ENCODE measurements at regions not wholly inside any gene's neighbourhood (a gene's known extent, or its start where the extent isn't known, plus 50 kb on each side); places are given as distances from the start of the nearest gene placed in this dataset.
"Not testable (repeated sequence)": the region's sequence is repeated elsewhere in the genome, so short reads cannot be mapped to it uniquely, and the experiment has no call there.

DNA sequence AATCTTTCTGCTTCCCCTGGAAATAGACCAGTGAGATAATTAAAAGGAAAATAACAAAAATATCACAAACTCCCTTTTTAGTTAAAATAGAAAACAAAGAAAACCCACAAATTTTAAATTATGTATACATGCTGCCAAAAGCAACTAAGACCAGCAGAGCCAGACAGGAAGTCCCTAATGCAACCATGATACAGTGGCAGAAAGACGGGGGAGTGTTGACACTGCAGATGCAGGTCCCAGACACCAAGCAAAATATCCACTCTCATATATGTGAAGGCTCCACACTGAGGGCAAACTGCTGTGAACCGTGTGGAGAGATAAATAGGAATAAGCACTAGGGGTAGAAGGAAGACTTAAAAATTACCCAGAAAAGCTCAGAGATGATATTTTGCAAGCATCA lies 401.0 kb downstream of the BTG1 start:
- H3K9ac ChIP-seq (ENCODE audit: low read length), result no peak overlapping the region
- no peaks in the 10 kb centered on the region for H3K36me3 ChIP-seq (ENCODE audit: control insufficient read depth, insufficient read depth, low read length, severe bottlenecking)
- H3K4me1 ChIP-seq (ENCODE audit: control insufficient read depth, insufficient read depth, low read length), result no peaks in the 10 kb centered on the region
- no peaks in the 10 kb centered on the region for H3K27me3 ChIP-seq (replicated peaks; ENCODE audit: control insufficient read depth, insufficient read depth, low read length)
- H3K4me3 ChIP-seq (ENCODE audit: low read length), result no peak overlapping the region
- H3K9me3 ChIP-seq (ENCODE audit: control insufficient read depth, low read length), result no peaks in the 10 kb centered on the region
- DNase-seq (ENCODE audit: low read depth), result no peak

DNA sequence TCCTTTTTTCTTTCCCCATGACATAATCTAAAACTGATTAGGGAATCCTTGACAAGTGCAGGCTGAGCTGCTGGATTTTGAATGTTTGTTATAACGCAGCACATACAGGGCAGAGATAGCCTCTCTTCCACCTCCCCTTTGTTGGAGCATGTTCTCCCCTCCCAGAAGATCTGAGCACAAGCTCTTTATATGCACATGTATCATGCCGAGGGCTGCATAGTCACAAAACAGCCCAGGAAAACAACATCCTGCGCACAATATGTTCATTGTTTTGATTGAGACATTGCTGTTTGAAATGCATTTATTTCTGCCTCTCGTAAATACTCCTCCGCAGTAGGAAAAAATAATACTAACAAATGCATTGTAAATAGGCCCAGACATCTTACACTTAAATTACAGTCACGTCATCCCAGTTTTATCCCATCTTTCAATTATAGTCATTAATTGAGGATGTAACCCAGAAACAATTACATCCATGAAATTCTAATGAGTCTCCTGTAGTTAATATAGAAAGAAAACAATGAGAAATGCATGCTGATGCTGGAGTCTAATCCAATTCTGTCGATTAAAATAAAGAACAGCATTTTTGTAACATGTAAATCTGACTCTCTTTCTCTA lies 401.8 kb downstream of the BTG1 start:
- Histone ChIP-seq H3K4me1 (ENCODE audit: control insufficient read depth, insufficient read depth, low read length) (no peaks in the 10 kb centered on the region), H3K36me3 (ENCODE audit: control insufficient read depth, insufficient read depth, low read length, severe bottlenecking) (no peaks in the 10 kb centered on the region), H3K4me3 (ENCODE audit: low read length) (no peak overlapping the region), H3K9me3 (ENCODE audit: control insufficient read depth, low read length) (no peaks in the 10 kb centered on the region), H3K27me3 (replicated peaks; ENCODE audit: control insufficient read depth, insufficient read depth, low read length) (no peaks in the 10 kb centered on the region), H3K9ac (ENCODE audit: low read length) (no peak overlapping the region)
- no peak for DNase-seq (ENCODE audit: low read depth)

DNA sequence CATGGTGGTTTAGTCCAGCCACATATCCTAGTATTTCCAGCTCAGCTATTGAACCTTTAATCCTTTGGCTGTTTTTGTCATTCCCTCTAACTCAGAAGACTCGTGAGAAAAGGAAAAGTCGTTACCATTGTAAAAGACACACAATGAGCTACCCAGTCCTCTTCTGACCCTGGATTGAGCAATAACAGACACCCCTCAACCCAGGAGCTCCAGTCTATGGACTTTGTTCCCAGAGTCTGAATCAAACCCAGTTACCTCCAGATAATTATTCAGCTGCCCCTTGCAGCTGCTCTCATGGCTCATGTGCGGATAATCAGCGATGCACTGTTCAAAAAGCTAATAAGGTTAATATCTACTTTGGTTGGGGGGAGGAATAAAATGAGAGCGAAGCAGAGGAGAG lies 402.4 kb downstream of the BTG1 start:
- Histone ChIP-seq H3K9me3 (ENCODE audit: control insufficient read depth, low read length) (no peaks in the 10 kb centered on the region), H3K4me3 (ENCODE audit: low read length) (no peak overlapping the region), H3K27me3 (replicated peaks; ENCODE audit: control insufficient read depth, insufficient read depth, low read length) (no peaks in the 10 kb centered on the region), H3K4me1 (ENCODE audit: control insufficient read depth, insufficient read depth, low read length) (no peaks in the 10 kb centered on the region), H3K36me3 (ENCODE audit: control insufficient read depth, insufficient read depth, low read length, severe bottlenecking) (no peaks in the 10 kb centered on the region), H3K9ac (ENCODE audit: low read length) (no peak overlapping the region)
- DNase-seq (ENCODE audit: low read depth), result no peak

DNA sequence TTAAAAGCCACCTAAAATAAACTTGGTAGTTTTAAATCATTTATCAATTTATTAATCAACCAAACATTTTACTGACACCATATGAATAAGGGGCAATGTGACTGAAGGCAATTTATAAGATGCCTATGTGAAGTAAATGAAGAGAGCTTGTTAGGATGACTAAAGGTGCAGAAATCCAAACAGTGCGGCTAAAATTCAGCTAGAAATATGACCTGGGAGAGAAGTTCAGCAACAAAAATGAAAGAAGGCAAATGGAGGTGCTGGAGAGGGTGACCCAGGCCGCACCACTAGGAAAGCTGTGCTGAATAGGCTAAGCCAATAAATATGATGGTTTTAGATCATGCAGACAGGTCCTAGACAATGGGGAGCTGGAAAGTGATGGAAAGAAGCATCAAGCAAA lies 403.7 kb downstream of the BTG1 start:
- Histone ChIP-seq H3K36me3 (ENCODE audit: control insufficient read depth, insufficient read depth, low read length, severe bottlenecking) (no peaks in the 10 kb centered on the region), H3K4me3 (ENCODE audit: low read length) (no peak overlapping the region), H3K4me1 (ENCODE audit: control insufficient read depth, insufficient read depth, low read length) (no peaks in the 10 kb centered on the region), H3K9ac (ENCODE audit: low read length) (no peak overlapping the region), H3K27me3 (replicated peaks; ENCODE audit: control insufficient read depth, insufficient read depth, low read length) (no peaks in the 10 kb centered on the region), H3K9me3 (ENCODE audit: control insufficient read depth, low read length) (no peaks in the 10 kb centered on the region)
- DNase-seq (ENCODE audit: low read depth), result no peak

DNA sequence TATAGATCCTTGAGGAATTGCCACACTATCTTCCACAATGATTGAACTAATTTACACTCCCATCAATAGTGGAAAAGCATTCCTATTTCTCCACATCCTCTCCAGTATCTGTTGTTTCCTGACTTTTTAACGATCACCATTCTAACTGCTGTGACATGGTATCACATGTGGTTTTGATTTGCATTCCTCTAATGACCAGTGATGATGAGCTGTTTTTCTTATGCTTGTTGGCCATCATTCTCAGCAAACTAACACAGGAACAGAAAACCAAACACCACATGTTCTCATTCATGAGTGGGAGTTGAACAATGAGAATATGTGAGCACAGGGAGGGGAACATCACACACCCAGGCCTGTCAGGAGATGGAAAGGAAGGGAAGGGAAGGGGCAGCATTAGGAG lies 411.8 kb downstream of the BTG1 start:
- not testable (repeated sequence) for H3K4me1 ChIP-seq (ENCODE audit: control insufficient read depth, insufficient read depth, low read length)

DNA sequence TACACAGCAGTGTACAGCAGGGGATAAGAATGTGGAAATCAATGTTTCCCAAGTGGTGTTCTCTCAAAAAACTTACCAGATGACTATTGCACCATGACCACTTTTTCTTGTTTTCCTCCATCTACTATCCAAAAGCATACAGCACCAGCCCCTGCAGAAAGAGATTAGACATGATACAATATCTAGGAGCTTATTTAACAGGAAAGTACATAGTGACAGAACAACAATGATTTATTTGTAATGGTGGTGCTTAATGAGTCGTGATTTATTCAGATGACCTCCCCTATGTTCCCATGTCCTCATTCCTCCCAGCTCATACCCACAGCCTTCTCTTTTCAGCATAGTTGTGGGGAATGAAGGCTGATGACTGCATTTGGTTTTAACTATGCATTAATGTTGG lies 413.6 kb downstream of the BTG1 start:
- Histone ChIP-seq H3K4me1 (ENCODE audit: control insufficient read depth, insufficient read depth, low read length) (peaks cover 5% of the 10 kb centered on the region), H3K4me3 (ENCODE audit: low read length) (no peak overlapping the region), H3K36me3 (ENCODE audit: control insufficient read depth, insufficient read depth, low read length, severe bottlenecking) (no peaks in the 10 kb centered on the region), H3K9me3 (ENCODE audit: control insufficient read depth, low read length) (no peaks in the 10 kb centered on the region), H3K9ac (ENCODE audit: low read length) (no peak overlapping the region), H3K27me3 (replicated peaks; ENCODE audit: control insufficient read depth, insufficient read depth, low read length) (no peaks in the 10 kb centered on the region)
- DNase-seq (ENCODE audit: low read depth), result peak; percentile 6

More for the DNA sequence above, 411.8 kb downstream of the BTG1 start:
- H3K9ac ChIP-seq (ENCODE audit: low read length); H3K27me3 ChIP-seq (replicated peaks; ENCODE audit: control insufficient read depth, insufficient read depth, low read length); DNase-seq (ENCODE audit: low read depth); H3K36me3 ChIP-seq (ENCODE audit: control insufficient read depth, insufficient read depth, low read length, severe bottlenecking); H3K9me3 ChIP-seq (ENCODE audit: control insufficient read depth, low read length); H3K4me3 ChIP-seq (ENCODE audit: low read length): not testable (repeated sequence)

DNA sequence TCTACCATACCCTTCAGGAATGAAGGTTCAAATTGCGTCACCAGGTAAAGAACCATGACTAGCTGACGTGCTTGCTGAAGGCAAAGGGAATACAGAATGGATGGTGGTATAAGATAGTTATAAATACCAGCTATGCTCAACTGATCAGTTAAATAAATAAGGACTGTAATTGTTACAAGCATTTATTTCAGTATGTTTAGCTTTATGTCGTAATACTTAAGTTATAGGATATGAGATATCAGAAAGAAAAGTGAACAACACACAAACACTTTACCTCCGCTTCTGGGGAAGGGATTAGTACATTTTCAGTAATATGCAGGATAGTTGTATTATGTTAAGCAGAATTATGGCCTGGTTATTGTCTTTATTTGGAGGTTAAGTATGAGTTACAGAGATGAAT lies 416.1 kb downstream of the BTG1 start:
- Histone ChIP-seq H3K36me3 (ENCODE audit: control insufficient read depth, insufficient read depth, low read length, severe bottlenecking) (no peaks in the 10 kb centered on the region), H3K4me1 (ENCODE audit: control insufficient read depth, insufficient read depth, low read length) (peaks cover 5% of the 10 kb centered on the region), H3K9ac (ENCODE audit: low read length) (no peak overlapping the region), H3K9me3 (ENCODE audit: control insufficient read depth, low read length) (no peaks in the 10 kb centered on the region), H3K4me3 (ENCODE audit: low read length) (no peak overlapping the region), H3K27me3 (replicated peaks; ENCODE audit: control insufficient read depth, insufficient read depth, low read length) (no peaks in the 10 kb centered on the region)
- no peak for DNase-seq (ENCODE audit: low read depth)

DNA sequence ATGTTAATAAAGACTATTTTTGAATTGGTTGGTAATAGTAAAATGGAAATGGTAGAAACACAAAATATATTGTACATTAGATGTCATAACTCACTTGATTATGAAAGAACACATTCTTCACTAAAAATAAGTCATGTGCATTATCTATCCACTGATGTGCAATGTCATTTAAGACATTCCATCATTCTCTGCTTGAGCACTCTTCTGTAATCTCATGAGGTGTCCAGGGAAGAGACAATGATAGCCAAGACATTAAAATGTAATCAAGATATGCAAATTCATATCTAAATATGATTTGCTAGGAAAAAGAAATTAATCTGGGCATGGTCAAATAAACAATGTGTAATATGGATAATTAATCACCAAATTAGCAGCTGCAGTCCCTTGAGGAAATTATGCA lies 422.5 kb downstream of the BTG1 start:
- no peak overlapping the region for H3K9ac ChIP-seq (ENCODE audit: low read length)
- peaks cover 7% of the 10 kb centered on the region for H3K4me1 ChIP-seq (ENCODE audit: control insufficient read depth, insufficient read depth, low read length)
- no peak for DNase-seq (ENCODE audit: low read depth)
- H3K4me3 ChIP-seq (ENCODE audit: low read length), result no peak overlapping the region
- H3K27me3 ChIP-seq (replicated peaks; ENCODE audit: control insufficient read depth, insufficient read depth, low read length), result no peaks in the 10 kb centered on the region
- no peaks in the 10 kb centered on the region for H3K9me3 ChIP-seq (ENCODE audit: control insufficient read depth, low read length)
- no peaks in the 10 kb centered on the region for H3K36me3 ChIP-seq (ENCODE audit: control insufficient read depth, insufficient read depth, low read length, severe bottlenecking)

DNA sequence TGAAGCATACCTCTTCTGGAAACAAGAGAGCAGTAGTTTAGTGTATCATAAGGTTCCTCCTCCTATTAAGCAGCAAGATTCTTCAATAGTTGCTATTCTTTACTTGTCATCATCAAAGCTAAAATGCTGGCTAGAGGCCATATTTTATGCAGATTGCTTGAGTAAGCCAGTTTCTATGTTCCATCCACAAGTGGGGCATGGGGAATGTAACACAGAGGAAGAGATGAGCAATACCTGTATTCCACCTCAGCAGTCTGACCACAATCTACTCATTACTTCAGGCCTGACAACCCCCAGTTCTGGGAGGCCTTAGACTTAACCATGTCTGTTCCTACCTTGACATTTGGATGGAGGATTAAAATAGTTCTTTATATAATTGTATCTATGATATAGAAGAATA lies 423.6 kb downstream of the BTG1 start:
- Histone ChIP-seq H3K36me3 (ENCODE audit: control insufficient read depth, insufficient read depth, low read length, severe bottlenecking) (no peaks in the 10 kb centered on the region), H3K9ac (ENCODE audit: low read length) (no peak overlapping the region), H3K27me3 (replicated peaks; ENCODE audit: control insufficient read depth, insufficient read depth, low read length) (no peaks in the 10 kb centered on the region), H3K4me1 (ENCODE audit: control insufficient read depth, insufficient read depth, low read length) (peaks cover 16% of the 10 kb centered on the region), H3K4me3 (ENCODE audit: low read length) (no peak overlapping the region), H3K9me3 (ENCODE audit: control insufficient read depth, low read length) (no peaks in the 10 kb centered on the region)
- DNase-seq (ENCODE audit: low read depth), result no peak

DNA sequence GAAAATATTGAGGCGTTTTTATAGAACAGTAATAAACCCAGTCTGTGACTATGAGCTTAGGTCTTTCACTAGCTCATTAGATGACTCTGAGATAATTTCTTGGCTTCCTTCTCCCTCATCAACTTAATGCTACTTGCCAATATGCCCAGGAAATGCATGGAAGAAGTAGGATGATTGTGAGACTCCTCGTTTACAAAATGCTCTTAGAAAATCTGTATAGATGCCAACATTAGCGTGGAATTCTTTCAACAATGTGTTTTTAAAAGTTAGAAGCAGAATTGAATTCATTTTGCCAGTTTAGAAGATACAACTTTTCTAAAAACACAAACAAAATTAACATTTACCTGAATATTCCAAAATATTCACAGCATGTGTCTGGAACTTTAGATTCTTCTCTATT lies 424.6 kb downstream of the BTG1 start:
- no peaks in the 10 kb centered on the region for H3K36me3 ChIP-seq (ENCODE audit: control insufficient read depth, insufficient read depth, low read length, severe bottlenecking)
- H3K27me3 ChIP-seq (replicated peaks; ENCODE audit: control insufficient read depth, insufficient read depth, low read length), result no peaks in the 10 kb centered on the region
- H3K4me3 ChIP-seq (ENCODE audit: low read length), result no peak overlapping the region
- H3K9ac ChIP-seq (ENCODE audit: low read length), result no peak overlapping the region
- H3K4me1 ChIP-seq (ENCODE audit: control insufficient read depth, insufficient read depth, low read length), result peaks cover 16% of the 10 kb centered on the region
- H3K9me3 ChIP-seq (ENCODE audit: control insufficient read depth, low read length), result no peaks in the 10 kb centered on the region
- DNase-seq (ENCODE audit: low read depth), result no peak

DNA sequence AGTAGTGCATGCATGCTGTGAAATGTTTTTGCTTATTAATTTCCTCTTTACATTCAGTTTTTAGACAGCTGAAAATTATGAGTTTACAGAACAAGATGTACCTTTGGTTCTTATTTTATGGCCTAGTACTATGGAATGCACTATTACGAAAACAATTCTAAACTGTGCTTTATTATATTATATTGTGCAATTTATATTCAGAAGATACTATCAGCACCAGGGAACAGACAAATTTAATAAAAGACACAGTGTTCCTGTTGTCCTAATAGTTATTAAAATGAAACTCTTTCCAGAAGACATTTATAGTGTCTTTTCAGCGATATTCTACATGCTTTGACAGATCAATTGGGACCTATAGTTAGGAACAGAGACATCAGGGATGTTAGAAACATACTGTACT lies 427.3 kb downstream of the BTG1 start:
- H3K9me3 ChIP-seq (ENCODE audit: control insufficient read depth, low read length), result no peaks in the 10 kb centered on the region
- no peak overlapping the region for H3K9ac ChIP-seq (ENCODE audit: low read length)
- H3K27me3 ChIP-seq (replicated peaks; ENCODE audit: control insufficient read depth, insufficient read depth, low read length), result no peaks in the 10 kb centered on the region
- peaks cover 16% of the 10 kb centered on the region for H3K4me1 ChIP-seq (ENCODE audit: control insufficient read depth, insufficient read depth, low read length)
- peak; percentile 51 for DNase-seq (ENCODE audit: low read depth)
- no peak overlapping the region for H3K4me3 ChIP-seq (ENCODE audit: low read length)
- H3K36me3 ChIP-seq (ENCODE audit: control insufficient read depth, insufficient read depth, low read length, severe bottlenecking), result no peaks in the 10 kb centered on the region

DNA sequence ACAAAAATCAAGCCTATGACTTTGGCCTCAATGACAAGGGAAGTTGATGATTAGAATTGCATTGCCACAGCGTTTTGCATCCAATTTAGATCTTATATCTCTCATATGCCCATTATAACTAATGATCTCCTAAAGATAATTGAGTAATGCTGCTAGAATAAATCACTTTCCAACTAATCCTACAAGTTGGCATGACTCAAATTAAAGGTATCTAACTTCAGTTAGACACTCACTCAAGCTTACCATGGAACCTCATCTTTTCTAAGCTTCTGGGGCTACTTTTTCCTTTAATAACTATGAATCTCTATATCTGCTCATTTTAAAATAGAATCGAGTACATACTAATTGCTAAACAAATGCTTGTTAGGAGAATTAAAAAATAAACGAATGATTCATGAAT lies 427.8 kb downstream of the BTG1 start:
- peak; percentile 3 for DNase-seq (ENCODE audit: low read depth)
- H3K4me3 ChIP-seq (ENCODE audit: low read length), result no peak overlapping the region
- peaks cover 16% of the 10 kb centered on the region for H3K4me1 ChIP-seq (ENCODE audit: control insufficient read depth, insufficient read depth, low read length)
- H3K27me3 ChIP-seq (replicated peaks; ENCODE audit: control insufficient read depth, insufficient read depth, low read length), result no peaks in the 10 kb centered on the region
- no peak overlapping the region for H3K9ac ChIP-seq (ENCODE audit: low read length)
- no peaks in the 10 kb centered on the region for H3K9me3 ChIP-seq (ENCODE audit: control insufficient read depth, low read length)
- no peaks in the 10 kb centered on the region for H3K36me3 ChIP-seq (ENCODE audit: control insufficient read depth, insufficient read depth, low read length, severe bottlenecking)
